RWPE1 (cell line): ENCODE measurements at regions not wholly inside any gene's neighbourhood (a gene's known extent, or its start where the extent isn't known, plus 50 kb on each side); places are given as distances from the start of the nearest gene placed in this dataset.
"Not testable (repeated sequence)": the region's sequence is repeated elsewhere in the genome, so short reads cannot be mapped to it uniquely, and the experiment has no call there.

Source experiments
- CTCF ChIA-PET: fragments of 350-600 bp; sonication (Branson Sonifier 250); formaldehyde crosslinking; extraction: SDS; loops from one replicate; lab custom pipeline; 2021; lab: Yijun Ruan, JAX
- POLR2A ChIA-PET: fragments of 400-600 bp; formaldehyde crosslinking; extraction: SDS; loops from one replicate; lab custom pipeline; 2020; ENCODE audit warnings: antibody characterized with exemption; ENCODE audit not compliant: low non-redundant PET; lab: Yijun Ruan, JAX
- DNase-seq: peaks from one replicate; pipeline ENCODE4 v3.0.0; 2012; ENCODE audit warnings: low spot score
- H3K27ac ChIP-seq: fragments of 450-650 bp; 2 replicates; pipeline ENCODE4 v1.5.1; 2017
- CTCF ChIP-seq: fragments of 450-650 bp; conservative IDR thresholded peaks from 2 replicates; pipeline ENCODE4 v1.5.1; 2017; ENCODE audit warnings: low read depth, mild to moderate bottlenecking

GRCh38 chr6:130725551-130725950, 101.7 kb upstream of the SMLR1 start:
- DNase-seq, result no peak
- POLR2A ChIA-PET, result no interaction called here
- no peak for TF ChIP-seq CTCF
- no peak overlapping the region for H3K27ac ChIP-seq
- CTCF ChIA-PET, result interaction anchor here (0.6 to 1.0 kb wide), 2 partner anchors 23 to 221 kb away, joined by 3 read pairs; no protein-coding TSS in a partner anchor

- DNase-seq, H3K27ac ChIP-seq, POLR2A ChIA-PET, CTCF ChIA-PET: not testable (repeated sequence)
Measured at GRCh38 chr6:130728064-130728463, 99.1 kb upstream of the SMLR1 start.

- no peak for TF ChIP-seq CTCF
- no peak for DNase-seq
- ChIA-PET POLR2A (no interaction called here), CTCF (no interaction called here)
- H3K27ac ChIP-seq, result no peak overlapping the region
Measured at GRCh38 chr6:130730600-130730999, 96.6 kb upstream of the SMLR1 start.

GRCh38 chr6:130734161-130734560, 93.0 kb upstream of the SMLR1 start:
- H3K27ac ChIP-seq, result no peak overlapping the region
- ChIA-PET POLR2A (no interaction called here), CTCF (no interaction called here)
- no peak for TF ChIP-seq CTCF
- no peak for DNase-seq

GRCh38 chr6:130740308-130740707, 86.9 kb upstream of the SMLR1 start:
- TF ChIP-seq CTCF, result no peak
- no peak overlapping the region for H3K27ac ChIP-seq
- DNase-seq, result no peak
- ChIA-PET POLR2A (no interaction called here), CTCF (no interaction called here)

GRCh38 chr6:130742131-130742681, 85.0 kb upstream of the SMLR1 start:
- ChIA-PET POLR2A (no interaction called here), CTCF (interaction anchor here (0.6 kb wide), 1 partner anchor 19 kb away, joined by 6 read pairs; no protein-coding TSS in a partner anchor)
- H3K27ac ChIP-seq, result no peak overlapping the region
- TF ChIP-seq CTCF, result no peak
- no peak for DNase-seq

GRCh38 chr6:130743175-130743574, 84.0 kb upstream of the SMLR1 start:
- no peak overlapping the region for H3K27ac ChIP-seq
- DNase-seq, result no peak
- ChIA-PET CTCF (interaction anchor here (0.6 kb wide), 2 partner anchors 10 to 863 kb away, joined by 4 to 7 read pairs; no protein-coding TSS in a partner anchor), POLR2A (no interaction called here)
- no peak for TF ChIP-seq CTCF
